NCI-H774 (cell line): ENCODE measurements at regions not wholly inside any gene's neighbourhood (a gene's known extent, or its start where the extent isn't known, plus 50 kb on each side); places are given as distances from the start of the nearest gene placed in this dataset.

Experiments used
- DNase-seq: peaks from one replicate; lab custom pipeline; 2025; lab: John Stamatoyannopoulos, UW

DNA sequence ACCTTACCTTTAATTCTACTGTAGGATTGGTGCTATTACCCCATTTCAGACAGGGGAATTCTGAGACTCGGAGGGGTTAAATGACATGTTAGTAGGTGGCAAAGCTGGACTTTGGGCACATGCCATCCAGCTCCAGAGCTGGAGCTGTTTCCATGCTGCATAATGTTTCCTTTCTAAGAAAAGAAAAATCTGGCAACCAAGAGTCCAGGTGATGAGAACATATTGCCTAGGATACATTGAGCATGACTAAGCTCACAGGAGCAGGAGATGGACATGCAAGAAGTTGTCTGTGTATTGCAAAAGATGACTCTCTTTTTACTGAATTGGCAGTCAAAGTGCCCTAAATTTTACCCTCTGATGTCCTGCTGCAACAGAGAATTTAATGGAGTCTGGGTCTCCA lies 150.8 kb upstream of the SYT13 start:
- DNase-seq: no peak

- no peak for DNase-seq
Observed at GRCh38 chr11:45436118-45436517, 150.0 kb upstream of the SYT13 start.

GRCh38 chr11:45435706-45436105 lies 149.6 kb upstream of the SYT13 start:
- DNase-seq: no peak

DNA sequence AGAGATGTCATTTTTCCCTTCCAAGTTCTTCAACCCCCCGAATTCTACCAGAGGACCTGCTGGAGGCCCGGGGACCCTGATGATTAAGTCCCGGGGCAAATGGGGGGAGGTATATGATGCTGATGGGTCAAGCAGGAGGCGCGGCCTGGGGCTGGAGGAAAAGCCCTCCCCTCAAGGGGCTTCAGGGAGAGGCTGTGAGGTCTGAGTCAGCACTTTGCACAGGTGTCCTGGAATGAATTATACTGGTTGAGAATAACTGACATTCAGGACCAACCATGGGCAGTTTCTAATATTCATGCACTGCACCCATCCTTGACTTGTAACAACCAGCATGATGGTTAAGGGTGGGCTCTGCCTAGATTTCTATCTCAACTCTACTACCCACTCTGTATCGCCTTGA lies 146.8 kb upstream of the SYT13 start:
- DNase-seq: no peak

DNA sequence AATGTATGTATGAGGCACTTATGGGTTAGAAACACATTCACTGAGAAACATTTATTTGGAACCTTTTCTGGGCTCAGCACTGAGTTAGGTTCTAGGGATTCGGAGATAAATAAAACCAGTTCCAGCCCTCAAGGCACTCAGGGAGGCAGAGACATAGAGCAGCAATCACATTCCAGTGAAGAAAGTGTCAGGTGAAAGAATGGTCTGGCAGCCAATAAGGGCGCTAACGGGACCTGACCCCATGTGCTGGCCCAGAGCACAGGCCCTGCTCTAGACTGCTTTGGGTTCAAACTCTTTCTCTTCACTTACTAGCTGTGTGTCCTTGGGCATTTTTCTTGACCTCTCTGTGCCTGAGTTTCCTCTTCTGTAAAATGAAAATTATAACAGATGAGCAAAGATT lies 146.0 kb upstream of the SYT13 start:
- no peak for DNase-seq

DNA sequence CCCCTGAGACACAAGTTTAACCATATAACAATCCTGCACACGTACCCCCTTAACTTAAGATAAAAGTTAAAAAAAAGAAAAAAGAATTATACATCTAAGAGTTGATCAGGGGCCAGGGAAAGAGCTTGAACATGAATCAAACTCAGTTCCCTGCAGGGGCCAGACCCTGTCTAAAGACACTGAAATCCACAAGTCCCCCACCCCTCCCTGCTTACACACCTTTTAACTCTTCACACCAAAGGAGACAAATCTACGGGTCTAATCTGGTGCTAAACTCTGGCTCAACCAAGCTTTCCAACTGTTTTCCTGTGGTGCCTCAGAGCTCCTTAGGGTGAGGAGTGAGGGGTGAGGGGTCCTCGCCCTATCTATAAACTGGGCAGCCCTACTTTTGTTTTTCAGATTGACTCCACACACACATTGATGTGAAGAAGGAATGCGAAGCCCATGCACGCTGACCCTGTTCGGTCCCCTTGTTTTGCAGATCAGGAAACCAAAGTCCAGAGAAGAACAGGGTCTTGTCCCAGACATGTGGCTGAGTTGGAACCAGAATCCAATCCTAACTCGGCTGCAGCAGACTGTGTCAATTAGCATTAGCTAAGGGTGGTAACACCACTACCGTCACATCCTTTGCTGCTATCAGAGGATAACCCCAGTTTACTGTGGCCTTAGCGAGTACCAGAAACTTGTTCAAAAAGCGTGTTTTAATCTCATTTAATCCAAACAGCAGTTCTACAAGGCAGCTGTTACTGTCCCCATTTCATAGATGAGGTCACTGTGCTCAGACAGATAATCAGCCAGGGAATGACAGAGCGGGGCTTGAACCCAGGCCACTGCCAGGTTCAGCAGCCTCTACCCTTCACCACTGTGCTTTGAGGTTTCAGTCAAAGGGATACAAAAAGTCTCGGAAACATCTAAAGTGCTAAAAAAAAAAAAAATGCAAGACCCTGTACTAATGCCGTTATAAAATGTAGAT lies 145.2 kb upstream of the SYT13 start:
- DNase-seq: no peak

- no peak for DNase-seq
Observed at GRCh38 chr11:45430361-45430760, 144.2 kb upstream of the SYT13 start.

GRCh38 chr11:45429719-45430118 lies 143.6 kb upstream of the SYT13 start:
- DNase-seq: no peak

- DNase-seq: no peak
Observed at GRCh38 chr11:45428541-45429230, 142.5 kb upstream of the SYT13 start.

- DNase-seq: no peak
Observed at GRCh38 chr11:45428116-45428515, 142.0 kb upstream of the SYT13 start.

DNA sequence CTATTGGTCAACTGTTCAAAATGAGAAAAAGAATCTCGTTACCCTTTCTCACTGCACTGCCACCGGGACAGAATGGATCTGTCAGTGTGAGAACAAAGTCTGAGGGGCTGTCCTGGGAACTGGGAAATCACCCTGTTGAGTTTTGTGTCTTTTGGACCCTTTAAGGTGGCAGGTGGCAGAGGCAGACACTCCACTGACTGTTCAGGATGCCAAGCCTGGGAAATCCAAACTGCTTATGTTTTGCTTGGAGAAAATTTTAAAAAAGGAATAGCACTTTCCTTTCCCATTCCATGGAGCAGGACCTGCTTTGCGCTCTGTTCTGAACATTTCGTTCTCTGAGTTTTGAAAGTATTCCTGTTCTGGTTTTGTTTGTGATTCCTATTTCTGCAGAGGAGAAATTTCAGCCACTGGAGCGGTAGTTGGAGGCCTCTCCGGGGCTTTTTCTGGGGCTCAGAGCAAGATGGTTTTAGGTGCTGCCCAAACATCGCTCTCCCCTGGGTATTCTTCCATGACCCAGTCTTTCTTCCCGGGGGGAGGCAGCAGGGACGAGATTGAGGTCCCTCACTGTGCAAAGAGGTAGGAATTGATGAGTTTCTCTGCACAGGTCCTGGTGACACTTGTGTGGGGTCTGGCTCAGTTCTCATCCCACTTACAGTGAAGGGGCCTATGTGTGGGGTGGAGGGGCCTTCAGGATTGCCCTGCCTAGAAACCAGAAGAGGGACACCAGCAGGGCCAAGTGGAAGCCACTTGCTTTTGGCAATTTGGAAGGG lies 138.5 kb upstream of the SYT13 start:
- no peak for DNase-seq

- no peak for DNase-seq
Observed at GRCh38 chr11:45423475-45424120, 137.5 kb upstream of the SYT13 start.

- no peak for DNase-seq
Observed at GRCh38 chr11:45423036-45423435, 136.9 kb upstream of the SYT13 start.

DNA sequence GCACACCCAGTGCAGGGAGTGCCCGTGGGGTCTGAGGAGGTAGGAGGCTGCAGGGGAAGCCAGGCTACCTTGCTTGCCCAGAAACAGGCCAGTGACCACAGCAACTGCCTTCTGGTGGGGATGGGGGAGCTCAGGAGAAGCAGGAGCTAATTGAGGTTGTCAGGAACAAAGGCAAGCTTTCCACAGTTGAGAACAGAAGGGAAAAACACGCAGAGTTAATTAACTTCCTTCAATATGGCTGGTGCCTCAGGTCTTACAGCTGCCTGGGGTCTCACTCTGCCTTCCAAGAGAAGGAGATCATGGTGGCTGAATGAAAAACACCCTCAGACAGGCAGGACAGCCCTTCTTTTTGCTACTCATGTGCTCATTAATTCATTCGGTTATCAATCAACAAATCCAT lies 127.9 kb upstream of the SYT13 start:
- no peak for DNase-seq

GRCh38 chr11:45413156-45413858 lies 127.2 kb upstream of the SYT13 start:
- no peak for DNase-seq

GRCh38 chr11:45412521-45412920 lies 126.4 kb upstream of the SYT13 start:
- DNase-seq: no peak

DNA sequence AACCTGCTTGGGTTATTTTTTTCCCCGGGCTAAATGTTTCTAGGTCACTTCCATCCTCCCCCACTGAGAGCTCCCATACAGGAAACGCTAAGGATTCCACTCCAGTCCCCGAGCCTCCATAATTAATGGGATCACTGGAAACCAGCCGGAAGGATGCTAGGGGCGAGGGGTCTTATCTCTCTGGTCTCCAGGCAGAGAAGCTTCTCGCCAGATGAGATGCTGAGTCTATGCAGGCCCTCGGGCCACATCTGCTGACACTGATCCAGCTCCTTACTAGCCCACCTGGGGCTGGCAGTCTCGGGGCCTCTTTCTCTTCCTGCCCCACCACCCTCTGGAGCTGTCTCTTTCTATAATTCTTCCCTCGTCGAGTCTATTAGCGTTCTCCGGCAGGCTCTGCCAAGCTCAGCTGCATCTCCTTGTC lies 125.9 kb upstream of the SYT13 start:
- no peak for DNase-seq

DNA sequence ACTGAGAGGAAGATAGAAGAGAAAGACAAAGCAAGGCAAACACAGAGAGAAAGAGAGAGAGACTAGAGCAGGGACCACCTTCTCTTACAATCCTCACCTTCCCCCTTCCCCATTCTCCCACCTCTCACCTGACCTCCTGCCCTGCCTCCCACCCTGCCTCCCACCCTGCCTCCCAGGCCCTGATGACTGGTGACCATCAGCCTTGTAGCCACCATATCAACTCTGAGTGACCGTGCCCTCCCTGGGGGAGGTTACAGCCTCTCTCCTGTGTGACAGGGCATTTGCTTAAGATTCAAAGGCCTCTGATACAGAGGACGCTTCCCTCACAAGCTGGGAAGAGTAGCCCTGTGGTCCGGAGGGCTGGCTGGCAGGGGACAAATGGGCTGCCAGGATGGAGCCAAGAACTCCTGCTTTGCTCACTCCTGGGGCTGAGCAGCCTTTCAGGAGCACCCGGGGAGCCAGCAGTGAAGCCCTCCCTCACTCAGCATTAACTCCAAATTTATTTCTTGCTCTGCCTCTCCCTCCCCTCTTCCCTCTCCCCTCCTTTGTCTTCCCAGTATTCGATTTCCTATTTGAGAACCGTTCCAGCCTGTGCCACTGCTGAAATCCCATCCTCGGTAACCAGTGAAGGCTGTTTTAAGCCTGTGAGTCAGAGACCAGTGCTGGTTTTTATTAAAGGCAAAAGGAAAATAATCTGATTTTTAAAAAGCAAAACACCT lies 125.2 kb upstream of the SYT13 start:
- DNase-seq: no peak

DNA sequence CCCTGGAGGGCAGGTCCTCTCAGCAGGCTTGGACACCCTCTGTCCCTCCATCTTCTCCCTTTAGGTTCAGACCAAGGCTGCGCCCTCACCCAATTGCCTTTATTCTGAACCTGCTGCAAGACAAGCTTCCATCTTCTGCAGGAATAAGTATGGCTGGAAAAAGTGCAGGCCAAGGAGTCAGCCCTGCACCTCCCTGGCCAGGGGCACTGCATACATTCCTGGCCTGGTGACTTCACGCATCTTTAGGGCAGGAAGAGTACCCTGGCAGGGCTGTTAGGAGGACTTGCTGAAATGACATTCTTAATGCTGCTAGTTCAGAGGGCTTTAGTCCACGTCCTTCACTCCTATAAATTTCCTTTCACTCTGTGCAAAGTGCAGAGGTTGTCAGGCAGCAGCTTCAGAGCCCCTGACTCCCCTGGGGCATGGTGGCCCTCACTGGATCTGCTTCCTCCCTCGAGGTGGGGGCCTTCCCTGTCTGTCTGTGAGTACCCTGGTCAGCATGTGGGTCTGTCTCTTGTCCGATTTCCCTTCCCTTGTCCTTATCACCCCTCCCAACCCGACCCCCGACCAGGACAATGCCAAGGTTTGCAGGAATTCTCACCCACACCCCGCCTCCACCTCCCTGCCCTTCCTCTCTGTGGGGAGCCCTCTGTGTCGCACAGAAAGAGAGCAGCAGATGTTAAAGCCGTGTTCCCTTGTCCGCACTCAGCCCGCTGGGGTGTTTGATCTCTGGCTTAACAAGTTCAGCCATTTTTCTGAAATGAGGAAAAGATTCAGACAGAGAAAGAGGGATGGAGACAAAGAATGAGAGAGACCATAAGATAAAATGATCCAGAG lies 124.5 kb upstream of the SYT13 start:
- no peak for DNase-seq

DNA sequence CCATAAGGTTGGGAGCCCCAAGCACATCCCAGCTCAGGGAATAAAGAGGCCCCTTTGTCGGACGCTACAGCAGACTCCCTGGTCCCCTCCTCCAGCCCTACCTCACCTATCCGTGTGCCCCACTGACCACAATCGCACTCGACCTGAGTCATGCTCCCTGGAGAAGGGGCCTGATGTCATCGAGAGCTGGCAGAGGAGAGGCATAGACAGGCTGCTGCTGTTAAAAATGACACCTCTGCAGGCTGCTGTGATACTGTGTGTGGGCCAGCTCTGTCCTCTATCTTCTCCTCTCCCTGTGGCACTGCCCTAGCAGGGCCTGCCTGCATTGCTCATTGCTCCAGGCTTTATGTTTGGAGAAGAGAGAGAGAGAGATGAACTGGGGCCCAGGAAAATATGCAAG lies 123.4 kb upstream of the SYT13 start:
- no peak for DNase-seq
